Choroid plexus epithelial cell (primary cell): ENCODE measurements at regions not wholly inside any gene's neighbourhood (a gene's known extent, or its start where the extent isn't known, plus 50 kb on each side); places are given as distances from the start of the nearest gene placed in this dataset.

ENCODE experiments used
- DNase-seq: peaks from one replicate; pipeline ENCODE4 v3.0.0-alpha.2; 2010; ENCODE audit warnings: low read depth
- H3K4me3 ChIP-seq: 2 replicates; pipeline ENCODE4 v1.5.1; 2011; ENCODE audit warnings: low read depth, mild to moderate bottlenecking, control low read depth, low read length, moderate library complexity
- CTCF ChIP-seq: conservative IDR thresholded peaks from 2 replicates; pipeline ENCODE4 v1.5.1; 2011; ENCODE audit warnings: low read depth, mild to moderate bottlenecking, control low read depth, inconsistent platforms, low read length, moderate library complexity

- DNase-seq: no peak
- no peak overlapping the region for H3K4me3 ChIP-seq
- no peak for TF ChIP-seq CTCF
Measured at GRCh38 chr10:130372222-130372621, 236.0 kb downstream of the GLRX3 start.

- TF ChIP-seq CTCF: no peak
- no peak overlapping the region for H3K4me3 ChIP-seq
- DNase-seq: no peak
Measured at GRCh38 chr10:130372866-130373265, 236.7 kb downstream of the GLRX3 start.

GRCh38 chr10:130377986-130378540 lies 241.9 kb downstream of the GLRX3 start:
- H3K4me3 ChIP-seq: no peak overlapping the region
- TF ChIP-seq CTCF: no peak
- DNase-seq: no peak

GRCh38 chr10:130378556-130379400 lies 242.6 kb downstream of the GLRX3 start:
- DNase-seq: no peak
- TF ChIP-seq CTCF: no peak
- no peak overlapping the region for H3K4me3 ChIP-seq

GRCh38 chr10:130380056-130380455 lies 243.9 kb downstream of the GLRX3 start:
- H3K4me3 ChIP-seq: no peak overlapping the region
- TF ChIP-seq CTCF: no peak
- DNase-seq: no peak

- H3K4me3 ChIP-seq: no peak overlapping the region
- no peak for DNase-seq
- no peak for TF ChIP-seq CTCF
Measured at GRCh38 chr10:130382031-130382430, 245.8 kb downstream of the GLRX3 start.
